Small intestine (tissue), 7 donors: ENCODE measurements at regions not wholly inside any gene's neighbourhood (a gene's known extent, or its start where the extent isn't known, plus 50 kb on each side); places are given as distances from the start of the nearest gene placed in this dataset.

Experiments used
- DNase-seq, 2 donors: peaks; one replicate each; pipeline versions ENCODE4 v3.0.0 to v3.0.0-alpha.2; 2013
- FAIRE-seq: peaks from 2 replicates; lab custom pipeline; 2012; peaks lifted over from hg19 to GRCh38; lab: Jason Lieb, UNC
- H3K27ac ChIP-seq, 3 donors: one replicate each; pipeline ENCODE4 v1.5.1; 2013; ENCODE audit warnings: low read length in 2 of 3, mild to moderate bottlenecking in 2 of 3, control low read depth in 1 of 3, inconsistent platforms in 1 of 3, low read depth in 1 of 3, moderate library complexity in 1 of 3
- H3K27me3 ChIP-seq, 3 donors: one replicate each; pipeline ENCODE4 v1.6.1; 2013; ENCODE audit warnings: low read length in 3 of 3, inconsistent platforms in 1 of 3; ENCODE audit not compliant: control insufficient read depth in 3 of 3, insufficient read depth in 3 of 3
- H3K36me3 ChIP-seq, 3 donors: one replicate each; pipeline ENCODE4 v1.6.1; 2013; ENCODE audit warnings: low read length in 3 of 3, inconsistent platforms in 1 of 3, low read depth in 1 of 3, mild to moderate bottlenecking in 1 of 3, moderate library complexity in 1 of 3; ENCODE audit not compliant: control insufficient read depth in 3 of 3, insufficient read depth in 2 of 3
- H3K4me1 ChIP-seq, 3 donors: one replicate each; pipeline ENCODE4 v1.6.1; 2013; ENCODE audit warnings: low read length in 2 of 3, inconsistent platforms in 1 of 3, low read depth in 1 of 3, mild to moderate bottlenecking in 1 of 3, moderate library complexity in 1 of 3; ENCODE audit not compliant: control insufficient read depth in 3 of 3, insufficient read depth in 2 of 3
- H3K4me3 ChIP-seq, 3 donors: one replicate each; pipeline ENCODE4 v1.5.1; 2013; ENCODE audit warnings: low read length in 3 of 3, control low read depth in 1 of 3, inconsistent platforms in 1 of 3, low read depth in 1 of 3, mild to moderate bottlenecking in 1 of 3, moderate library complexity in 1 of 3
- H3K9me3 ChIP-seq, 2 donors: one replicate each; pipeline ENCODE4 v1.6.1; 2013; ENCODE audit warnings: low read depth in 1 of 2, low read length in 1 of 2; ENCODE audit not compliant: control insufficient read depth in 2 of 2, insufficient read depth in 1 of 2
- WGBS, 3 donors: extraction: QIAGEN DNeasy Blood & Tissue Kit; methylation state at CpG; one replicate each; pipeline ENCODE4 v1.1.7; 2013; 5-methylcytosine and 5-hydroxymethylcytosine counted together
- donor health status: healthy with polysubstance abuse.
- donor health status: control.
- donor health status: control.
- donor health status: Bipolar disorder and iron deficiency.
- donor health status: healthy.

DNA sequence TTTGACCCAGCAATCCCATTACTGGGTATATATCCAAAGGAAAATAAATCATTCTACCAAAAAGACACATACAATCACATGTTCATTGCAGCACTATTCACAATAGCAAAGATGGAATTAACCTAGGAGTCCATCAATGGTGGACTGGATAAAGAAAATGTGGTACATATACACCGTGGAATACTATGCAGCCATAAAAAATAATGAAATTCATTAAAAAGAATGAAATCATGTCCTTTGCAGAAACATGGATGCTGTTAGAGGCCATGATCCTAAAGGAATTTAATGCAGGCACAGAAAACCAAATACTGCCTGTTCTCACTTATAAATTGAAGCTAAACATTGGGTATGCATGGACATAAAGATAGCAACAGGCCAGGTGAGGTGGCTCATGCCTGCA is 61.9 kb upstream of the BMP6 start:
- WGBS, 3 donors = 82 to 93% (median 85%) methylated on average over 1 of the region's 1 CpG
- Histone ChIP-seq H3K27ac (no peak overlapping the region), H3K36me3 (no peaks in the 10 kb centered on the region), H3K4me3 (no peak overlapping the region), H3K27me3 (peaks cover 0 to 5% (median 0%) of the 10 kb centered on the region in 3 donors), H3K4me1 (no peaks in the 10 kb centered on the region), H3K9me3 (no peaks in the 10 kb centered on the region)
- no peak for DNase-seq
- no peak for FAIRE-seq

GRCh38 chr6:7668936-7669335 is 57.0 kb upstream of the BMP6 start:
- DNase-seq (no peak), FAIRE-seq (no peak)
- peaks cover 0 to 18% (median 5%) of the 10 kb centered on the region in 3 donors for H3K27me3 ChIP-seq
- no peaks in the 10 kb centered on the region for H3K9me3 ChIP-seq
- H3K27ac ChIP-seq = no peak overlapping the region
- WGBS, 3 donors = 87 to 96% (median 95%) methylated on average over 1 of the region's 1 CpG
- H3K36me3 ChIP-seq = no peaks in the 10 kb centered on the region
- H3K4me3 ChIP-seq = no peak overlapping the region
- H3K4me1 ChIP-seq = peaks cover 0 to 7% (median 4%) of the 10 kb centered on the region in 3 donors

- Histone ChIP-seq H3K9me3 (no peaks in the 10 kb centered on the region), H3K27me3 (peaks cover 0 to 18% (median 3%) of the 10 kb centered on the region in 3 donors), H3K27ac (no peak overlapping the region), H3K4me1 (peaks cover 0 to 7% (median 4%) of the 10 kb centered on the region in 3 donors), H3K36me3 (no peaks in the 10 kb centered on the region), H3K4me3 (no peak overlapping the region)
- FAIRE-seq (no peak), DNase-seq (no peak)
- WGBS, 3 donors = 83 to 89% (median 85%) methylated on average over 4 of the region's 4 CpGs
Observed at GRCh38 chr6:7669742-7670141, 56.2 kb upstream of the BMP6 start.

DNA sequence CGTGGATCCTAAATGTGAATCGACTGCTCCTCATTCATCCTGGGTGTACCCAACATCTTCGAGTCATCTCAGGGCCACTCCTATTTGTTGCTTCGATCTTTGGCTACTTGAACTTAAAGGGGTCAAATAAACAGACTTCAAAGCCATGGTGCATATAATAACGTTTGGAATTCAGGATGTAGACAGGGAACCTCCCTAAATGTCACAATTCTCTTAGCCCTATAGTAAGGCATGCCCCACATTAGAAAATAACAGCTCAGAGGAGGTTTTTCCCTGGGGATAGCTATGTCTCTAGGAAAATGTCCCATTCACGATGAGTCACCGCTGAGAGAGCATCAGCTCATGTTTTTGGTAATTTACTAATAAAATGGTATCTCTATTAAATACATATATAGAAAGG is 54.8 kb upstream of the BMP6 start:
- no peaks in the 10 kb centered on the region for H3K9me3 ChIP-seq
- H3K4me1 ChIP-seq = peaks cover 0 to 7% (median 4%) of the 10 kb centered on the region in 3 donors
- 58 to 68% (median 60%) methylated on average over 7 of the region's 7 CpGs for WGBS, 3 donors
- no peak overlapping the region for H3K27ac ChIP-seq
- no peaks in the 10 kb centered on the region for H3K36me3 ChIP-seq
- no peak for FAIRE-seq
- peaks cover 0 to 18% (median 3%) of the 10 kb centered on the region in 3 donors for H3K27me3 ChIP-seq
- no peak overlapping the region for H3K4me3 ChIP-seq
- no peak for DNase-seq

DNA sequence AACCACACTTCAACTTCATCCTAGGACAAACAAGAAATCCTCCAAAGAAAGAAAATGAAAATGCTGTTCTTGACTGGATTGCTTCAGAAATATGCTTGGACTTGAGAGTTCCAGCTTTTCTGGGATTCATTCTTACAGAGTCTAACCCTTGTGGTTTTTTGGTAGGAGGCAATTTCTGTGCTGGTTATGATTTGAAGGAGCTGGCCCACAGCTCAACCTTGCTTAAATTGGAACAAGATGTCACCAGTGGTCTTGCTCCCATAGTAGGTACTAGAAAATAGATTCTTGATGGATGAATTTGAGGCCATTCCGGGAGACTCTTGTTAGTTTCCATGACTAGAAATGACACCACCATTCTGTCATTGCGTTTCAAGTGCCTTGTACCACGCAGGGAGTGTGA is 54.3 kb upstream of the BMP6 start:
- DNase-seq (no peak), FAIRE-seq (no peak)
- H3K4me1 ChIP-seq = peaks cover 0 to 7% (median 4%) of the 10 kb centered on the region in 3 donors
- peak overlapping the region in 1 of 3 donors; percentile 4 for H3K27ac ChIP-seq
- peaks cover 0 to 18% (median 3%) of the 10 kb centered on the region in 3 donors for H3K27me3 ChIP-seq
- H3K9me3 ChIP-seq = no peaks in the 10 kb centered on the region
- 75 to 89% (median 85%) methylated on average over 3 of the region's 3 CpGs for WGBS, 3 donors
- H3K4me3 ChIP-seq = no peak overlapping the region
- H3K36me3 ChIP-seq = no peaks in the 10 kb centered on the region

- no peak for FAIRE-seq
- 68 to 74% (median 69%) methylated on average over 20 of the region's 20 CpGs for WGBS, 3 donors
- H3K4me3 ChIP-seq = no peak overlapping the region
Observed at GRCh38 chr6:7672066-7673062, 53.5 kb upstream of the BMP6 start.

GRCh38 chr6:7673063-7673536 is 52.8 kb upstream of the BMP6 start:
- peaks cover 0 to 7% (median 4%) of the 10 kb centered on the region in 3 donors for H3K4me1 ChIP-seq
- peak; percentile 3 to 11 for DNase-seq
- H3K9me3 ChIP-seq = no peaks in the 10 kb centered on the region
- H3K36me3 ChIP-seq = no peaks in the 10 kb centered on the region
- H3K4me3 ChIP-seq = no peak overlapping the region
- peaks cover 0 to 18% (median 0%) of the 10 kb centered on the region in 3 donors for H3K27me3 ChIP-seq
- no peak for FAIRE-seq
- H3K27ac ChIP-seq = no peak overlapping the region
- WGBS, 3 donors = 14 to 22% (median 21%) methylated on average over 16 of the region's 16 CpGs

More at GRCh38 chr6:7672066-7673062, 53.5 kb upstream of the BMP6 start:
- peaks cover 0 to 7% (median 4%) of the 10 kb centered on the region in 3 donors for H3K4me1 ChIP-seq
- DNase-seq = no peak
- no peak overlapping the region for H3K27ac ChIP-seq
- no peaks in the 10 kb centered on the region for H3K9me3 ChIP-seq
- H3K36me3 ChIP-seq = no peaks in the 10 kb centered on the region
- H3K27me3 ChIP-seq = peaks cover 0 to 18% (median 0%) of the 10 kb centered on the region in 3 donors

GRCh38 chr6:7674291-7674690 is 51.6 kb upstream of the BMP6 start:
- Histone ChIP-seq H3K4me1 (peaks cover 0 to 7% (median 4%) of the 10 kb centered on the region in 3 donors), H3K36me3 (no peaks in the 10 kb centered on the region), H3K27ac (no peak overlapping the region), H3K4me3 (no peak overlapping the region), H3K9me3 (no peaks in the 10 kb centered on the region), H3K27me3 (peaks cover 0 to 18% (median 0%) of the 10 kb centered on the region in 3 donors)
- 54 to 76% (median 61%) methylated on average over 6 of the region's 6 CpGs for WGBS, 3 donors
- FAIRE-seq (no peak), DNase-seq (no peak)
